Naive thymus-derived CD4-positive, alpha-beta T cell (primary cell): ENCODE measurements at regions not wholly inside any gene's neighbourhood (a gene's known extent, or its start where the extent isn't known, plus 50 kb on each side); places are given as distances from the start of the nearest gene placed in this dataset.

Experiments used
- ATAC-seq: fragments of 150-1000 bp; cut with Tn5 transposase; 2 replicates; pipeline ENCODE4 v1.10.0; 2021; ENCODE audit warnings: mild to moderate bottlenecking, moderate library complexity
- CTCF ChIA-PET: fragments of 350-600 bp; sonication (Branson Sonifier 250); formaldehyde crosslinking; loops from one replicate; lab custom pipeline; 2021; ENCODE audit warnings: antibody characterized with exemption; lab: Charles Lee
- POLR2A ChIA-PET: fragments of 350-600 bp; sonication (Branson Sonifier 250); formaldehyde crosslinking; loops from one replicate; lab custom pipeline; 2021; ENCODE audit warnings: antibody characterized with exemption, inconsistent platforms; lab: Charles Lee
- DNase-seq, 9 donors: peaks; one replicate each; pipeline versions ENCODE4 v3.0.0 to v3.0.0-alpha.2; 2020 to 2022; ENCODE audit warnings: mixed read lengths in 1 of 9
- H3K27ac ChIP-seq: one replicate; pipeline ENCODE4 v1.7.0; 2013; ENCODE audit warnings: mild to moderate bottlenecking, low read depth, low read length, moderate library complexity
- H3K27me3 ChIP-seq, 2 donors: one replicate each; pipeline ENCODE4 v1.7.0; 2013; ENCODE audit warnings: low read length in 2 of 2, mild to moderate bottlenecking in 2 of 2, moderate library complexity in 2 of 2; ENCODE audit not compliant: control insufficient read depth in 2 of 2, insufficient read depth in 2 of 2
- H3K36me3 ChIP-seq, 3 experiments: 1 replicate in 2 of 3; 2 replicates in 1 of 3; pipeline ENCODE4 v1.7.0; 2013; ENCODE audit warnings: low read length in 3 of 3, mild to moderate bottlenecking in 3 of 3, moderate library complexity in 1 of 3; ENCODE audit not compliant: insufficient read depth in 3 of 3, control insufficient read depth in 2 of 3
- H3K4me1 ChIP-seq, 2 donors: one replicate each; pipeline ENCODE4 v1.7.0; 2013; ENCODE audit warnings: low read length in 2 of 2, mild to moderate bottlenecking in 2 of 2, moderate library complexity in 1 of 2; ENCODE audit not compliant: control insufficient read depth in 2 of 2, insufficient read depth in 2 of 2
- H3K4me3 ChIP-seq: 2 replicates; pipeline ENCODE4 v1.7.0; 2013; ENCODE audit warnings: mild to moderate bottlenecking, low read length
- H3K9me3 ChIP-seq, 3 experiments: 1 replicate in 2 of 3; 2 replicates in 1 of 3; pipeline ENCODE4 v1.7.0; 2013; ENCODE audit warnings: low read length in 3 of 3; ENCODE audit not compliant: control insufficient read depth in 2 of 3
- H3K27ac Mint-ChIP-seq, 9 donors: one replicate each; pipeline ENCODE4 v1.8.0; 2020 to 2022; ENCODE audit warnings: mixed read lengths in 9 of 9, mild to moderate bottlenecking in 8 of 9, moderate library complexity in 5 of 9, inconsistent platforms in 2 of 9
- H3K27me3 Mint-ChIP-seq, 5 donors: one replicate each; pipeline ENCODE4 v1.8.0; 2021 to 2022; ENCODE audit warnings: mixed read lengths in 5 of 5, mild to moderate bottlenecking in 1 of 5
- H3K36me3 Mint-ChIP-seq, 5 donors: one replicate each; pipeline ENCODE4 v1.8.0; 2020 to 2022; ENCODE audit warnings: mixed read lengths in 5 of 5, mild to moderate bottlenecking in 3 of 5, inconsistent platforms in 1 of 5
- H3K4me1 Mint-ChIP-seq, 7 donors: one replicate each; pipeline ENCODE4 v1.8.0; 2020 to 2022; ENCODE audit warnings: mixed read lengths in 7 of 7, mild to moderate bottlenecking in 3 of 7, inconsistent platforms in 1 of 7
- H3K4me3 Mint-ChIP-seq, 10 donors: one replicate each; pipeline ENCODE4 v1.8.0; 2020 to 2022; ENCODE audit warnings: mild to moderate bottlenecking in 10 of 10, mixed read lengths in 10 of 10, moderate library complexity in 6 of 10, inconsistent platforms in 2 of 10
- H3K9me3 Mint-ChIP-seq, 11 donors: one replicate each; pipeline ENCODE4 v1.8.0; 2020 to 2022; ENCODE audit warnings: mixed read lengths in 11 of 11, mild to moderate bottlenecking in 4 of 11, inconsistent platforms in 1 of 11, moderate library complexity in 1 of 11
- intact Hi-C, 2 donors: fragments of 100-400 bp; cut with micrococcal nuclease; formaldehyde crosslinking; loops; one replicate each; pipeline ENCODE4 v1.15.1; 2023

GRCh38 chr11:15370495-15371147, 255.9 kb downstream of the INSC start:
- POLR2A ChIA-PET = no interaction called here
- Histone ChIP-seq H3K36me3 (no peaks in the 10 kb centered on the region), H3K27me3 (no peaks in the 10 kb centered on the region), H3K27ac (no peak overlapping the region), H3K9me3 (no peaks in the 10 kb centered on the region), H3K4me1 (no peaks in the 10 kb centered on the region), H3K4me3 (no peak overlapping the region)
- intact Hi-C loops = no loop called here
- Mint-ChIP-seq H3K9me3 (peaks cover 0 to 3% (median 0%) of the 10 kb centered on the region in 11 donors), H3K27me3 (peaks cover 4 to 37% (median 9%) of the 10 kb centered on the region in 5 donors), H3K4me1 (no peaks in the 10 kb centered on the region), H3K27ac (no peak overlapping the region), H3K4me3 (no peak overlapping the region), H3K36me3 (no peaks in the 10 kb centered on the region)
- CTCF ChIA-PET = no interaction called here
- ATAC-seq = no peak
- no peak for DNase-seq

GRCh38 chr11:15371533-15371932, 256.8 kb downstream of the INSC start:
- CTCF ChIA-PET = no interaction called here
- H3K36me3 Mint-ChIP-seq = no peaks in the 10 kb centered on the region
- no peaks in the 10 kb centered on the region for H3K4me1 Mint-ChIP-seq
- ATAC-seq = no peak
- no peaks in the 10 kb centered on the region for H3K4me1 ChIP-seq
- no peaks in the 10 kb centered on the region for H3K27me3 ChIP-seq
- DNase-seq = no peak
- no peaks in the 10 kb centered on the region for H3K36me3 ChIP-seq
- H3K9me3 ChIP-seq = no peaks in the 10 kb centered on the region
- H3K27ac Mint-ChIP-seq = no peak overlapping the region
- peaks cover 0 to 8% (median 0%) of the 10 kb centered on the region in 11 donors for H3K9me3 Mint-ChIP-seq
- intact Hi-C loops = no loop called here
- H3K27me3 Mint-ChIP-seq = peaks cover 0 to 40% (median 7%) of the 10 kb centered on the region in 5 donors
- POLR2A ChIA-PET = no interaction called here
- H3K27ac ChIP-seq = no peak overlapping the region
- no peak overlapping the region for H3K4me3 Mint-ChIP-seq
- no peak overlapping the region for H3K4me3 ChIP-seq

GRCh38 chr11:15374418-15374817, 259.7 kb downstream of the INSC start:
- CTCF ChIA-PET = no interaction called here
- H3K4me3 ChIP-seq = no peak overlapping the region
- POLR2A ChIA-PET = no interaction called here
- Mint-ChIP-seq H3K4me1 (no peaks in the 10 kb centered on the region), H3K27ac (no peak overlapping the region), H3K36me3 (no peaks in the 10 kb centered on the region), H3K27me3 (peaks cover 0 to 39% (median 5%) of the 10 kb centered on the region in 5 donors), H3K4me3 (no peak overlapping the region), H3K9me3 (peaks cover 0 to 8% (median 0%) of the 10 kb centered on the region in 11 donors)
- no peak for ATAC-seq
- no peaks in the 10 kb centered on the region for H3K27me3 ChIP-seq
- H3K9me3 ChIP-seq = no peaks in the 10 kb centered on the region
- DNase-seq = no peak
- no peaks in the 10 kb centered on the region for H3K4me1 ChIP-seq
- no peaks in the 10 kb centered on the region for H3K36me3 ChIP-seq
- intact Hi-C loops = no loop called here
- H3K27ac ChIP-seq = no peak overlapping the region

GRCh38 chr11:15378941-15379340, 264.2 kb downstream of the INSC start:
- no peak for DNase-seq
- Mint-ChIP-seq H3K4me1 (no peaks in the 10 kb centered on the region), H3K9me3 (peaks cover 0 to 8% (median 0%) of the 10 kb centered on the region in 11 donors), H3K36me3 (no peaks in the 10 kb centered on the region), H3K4me3 (no peak overlapping the region), H3K27ac (no peak overlapping the region), H3K27me3 (peaks cover 0 to 21% (median 0%) of the 10 kb centered on the region in 5 donors)
- no peak overlapping the region for H3K4me3 ChIP-seq
- POLR2A ChIA-PET = no interaction called here
- no peaks in the 10 kb centered on the region for H3K9me3 ChIP-seq
- no peaks in the 10 kb centered on the region for H3K36me3 ChIP-seq
- H3K27me3 ChIP-seq = no peaks in the 10 kb centered on the region
- no peaks in the 10 kb centered on the region for H3K4me1 ChIP-seq
- no peak for ATAC-seq
- H3K27ac ChIP-seq = no peak overlapping the region
- intact Hi-C loops = no loop called here
- CTCF ChIA-PET = no interaction called here

DNA sequence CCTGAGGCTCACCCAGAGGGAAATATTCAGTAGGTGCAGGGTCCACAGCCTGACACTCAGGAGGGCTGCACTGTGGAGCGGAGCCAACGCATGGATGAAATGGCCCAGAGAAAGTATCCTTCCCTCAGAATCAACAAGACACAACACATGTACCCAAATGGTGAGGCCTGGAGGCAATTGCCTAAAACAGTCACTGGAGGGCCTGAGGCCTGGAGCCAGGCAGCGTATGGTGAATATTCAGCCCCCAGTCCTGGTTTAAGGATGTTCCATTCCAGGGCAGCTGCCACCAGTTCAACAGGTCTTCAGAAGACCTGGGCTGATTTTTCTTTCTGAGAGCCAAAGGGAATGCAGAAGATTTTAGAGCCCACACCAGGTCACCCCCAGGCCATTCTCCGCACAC, 264.8 kb downstream of the INSC start:
- Histone ChIP-seq H3K27ac (no peak overlapping the region), H3K4me1 (no peaks in the 10 kb centered on the region), H3K9me3 (no peaks in the 10 kb centered on the region), H3K27me3 (no peaks in the 10 kb centered on the region), H3K36me3 (no peaks in the 10 kb centered on the region), H3K4me3 (no peak overlapping the region)
- Mint-ChIP-seq H3K9me3 (peaks cover 0 to 8% (median 0%) of the 10 kb centered on the region in 11 donors), H3K36me3 (no peaks in the 10 kb centered on the region), H3K27ac (no peak overlapping the region), H3K4me1 (no peaks in the 10 kb centered on the region), H3K4me3 (no peak overlapping the region), H3K27me3 (peaks cover 0 to 21% (median 0%) of the 10 kb centered on the region in 5 donors)
- ATAC-seq = no peak
- intact Hi-C loops = no loop called here
- POLR2A ChIA-PET = no interaction called here
- CTCF ChIA-PET = no interaction called here
- DNase-seq = no peak

GRCh38 chr11:15390857-15391256, 276.1 kb downstream of the INSC start:
- Histone ChIP-seq H3K27me3 (no peaks in the 10 kb centered on the region), H3K4me1 (no peaks in the 10 kb centered on the region), H3K9me3 (no peaks in the 10 kb centered on the region), H3K27ac (no peak overlapping the region), H3K4me3 (no peak overlapping the region), H3K36me3 (no peaks in the 10 kb centered on the region)
- DNase-seq (no peak), ATAC-seq (no peak)
- no peaks in the 10 kb centered on the region for H3K4me1 Mint-ChIP-seq
- POLR2A ChIA-PET = no interaction called here
- H3K4me3 Mint-ChIP-seq = no peak overlapping the region
- H3K27ac Mint-ChIP-seq = no peak overlapping the region
- no peaks in the 10 kb centered on the region for H3K36me3 Mint-ChIP-seq
- intact Hi-C loops = no loop called here
- peaks cover 0 to 9% (median 0%) of the 10 kb centered on the region in 5 donors for H3K27me3 Mint-ChIP-seq
- CTCF ChIA-PET = no interaction called here
- peaks cover 0 to 29% (median 6%) of the 10 kb centered on the region in 11 donors for H3K9me3 Mint-ChIP-seq

DNA sequence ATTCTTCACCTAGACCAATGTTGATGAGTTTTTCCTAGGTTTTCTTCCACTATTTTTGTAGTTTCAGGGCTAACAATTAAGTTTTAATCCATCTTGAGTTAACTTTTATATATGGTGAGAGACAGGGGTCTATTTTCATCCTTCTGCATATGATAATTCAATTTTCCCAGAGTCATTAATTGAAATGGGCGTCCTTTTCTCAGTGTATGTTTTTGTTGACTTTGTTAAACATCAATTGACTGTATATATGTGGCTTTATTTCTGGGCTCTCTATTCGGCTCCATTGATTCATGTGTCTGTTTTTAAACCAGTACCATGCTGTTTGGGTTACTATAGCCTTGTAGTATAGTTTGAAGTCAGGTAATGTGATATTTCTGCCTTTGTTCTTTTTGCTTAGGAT, 282.1 kb downstream of the INSC start:
- no peak overlapping the region for H3K4me3 Mint-ChIP-seq
- no peak for DNase-seq
- H3K9me3 Mint-ChIP-seq = peaks cover 5 to 57% (median 23%) of the 10 kb centered on the region in 11 donors
- ChIA-PET CTCF (no interaction called here), POLR2A (no interaction called here)
- intact Hi-C loops = no loop called here
- no peaks in the 10 kb centered on the region for H3K27me3 ChIP-seq
- H3K4me3 ChIP-seq = no peak overlapping the region
- no peak for ATAC-seq
- no peaks in the 10 kb centered on the region for H3K36me3 ChIP-seq
- no peaks in the 10 kb centered on the region for H3K4me1 ChIP-seq
- H3K27me3 Mint-ChIP-seq = no peaks in the 10 kb centered on the region
- no peaks in the 10 kb centered on the region for H3K9me3 ChIP-seq
- H3K4me1 Mint-ChIP-seq = no peaks in the 10 kb centered on the region
- no peak overlapping the region for H3K27ac ChIP-seq
- no peaks in the 10 kb centered on the region for H3K36me3 Mint-ChIP-seq
- no peak overlapping the region for H3K27ac Mint-ChIP-seq
